Testis (tissue), 2 donors: ENCODE measurements at regions not wholly inside any gene's neighbourhood (a gene's known extent, or its start where the extent isn't known, plus 50 kb on each side); places are given as distances from the start of the nearest gene placed in this dataset.

Experiments used
- CTCF ChIP-seq, 3 experiments: fragments of 450-650 bp in 2 of 3; fragments of 200-600 bp in 1 of 3; sonication (generic) in 1 of 3; IDR thresholded peaks; one replicate each; pipeline ENCODE4 v1.5.1; 2016 to 2019; ENCODE audit warnings: antibody characterized with exemption in 3 of 3, mild to moderate bottlenecking in 2 of 3, moderate library complexity in 1 of 3
- POLR2A ChIP-seq: fragments of 450-650 bp; IDR thresholded peaks from one replicate; pipeline ENCODE4 v1.6.1; 2017; ENCODE audit warnings: antibody characterized with exemption, mild to moderate bottlenecking, moderate library complexity

GRCh38 chr11:70915158-70915985 is 337.0 kb downstream of the SHANK2 start:
- TF ChIP-seq CTCF (IDR thresholded peaks at IDR 0.05) (no peak), POLR2A (no peak)
